MM.1S (cell line): ENCODE measurements at regions not wholly inside any gene's neighbourhood (a gene's known extent, or its start where the extent isn't known, plus 50 kb on each side); places are given as distances from the start of the nearest gene placed in this dataset.
A peak's percentile ranks its signal among the peaks of the same experiment; 100 is the strongest.

Experiments used
- DNase-seq: peaks from one replicate; pipeline ENCODE4 v3.0.0-alpha.2; 2015
- H2AFZ ChIP-seq: fragments of 300-600 bp; sonication (generic); 2 replicates; pipeline ENCODE4 v1.6.0; 2016; ENCODE audit warnings: antibody characterized with exemption, low read length
- H3F3A ChIP-seq: fragments of 300-600 bp; sonication (generic); 2 replicates; pipeline ENCODE4 v1.6.1; 2016; ENCODE audit warnings: mild to moderate bottlenecking, antibody characterized with exemption, low read length, moderate library complexity, mixed read lengths; ENCODE audit not compliant: insufficient read depth
- H3K27ac ChIP-seq: fragments of 300-600 bp; sonication (generic); 2 replicates; pipeline ENCODE4 v1.5.1; 2016; ENCODE audit warnings: mild to moderate bottlenecking, low read length
- H3K27me3 ChIP-seq: fragments of 300-600 bp; sonication (generic); replicated peaks from 2 replicates; pipeline ENCODE4 v1.6.0; 2016; ENCODE audit warnings: low read length; ENCODE audit not compliant: insufficient read depth
- H3K36me3 ChIP-seq: fragments of 300-600 bp; sonication (generic); replicated peaks from 2 replicates; pipeline ENCODE4 v1.6.1; 2016; ENCODE audit warnings: mild to moderate bottlenecking, low read length, mixed read lengths; ENCODE audit not compliant: insufficient read depth
- H3K4me1 ChIP-seq: fragments of 300-600 bp; sonication (generic); 2 replicates; pipeline ENCODE4 v1.6.1; 2016; ENCODE audit warnings: low read length, mixed read lengths
- H3K4me2 ChIP-seq: fragments of 300-600 bp; sonication (generic); 2 replicates; pipeline ENCODE4 v1.6.0; 2016; ENCODE audit warnings: low read depth, low read length
- H3K4me3 ChIP-seq: fragments of 300-600 bp; sonication (generic); 2 replicates; pipeline ENCODE4 v1.5.1; 2016; ENCODE audit warnings: low read length, mixed read lengths
- H3K79me2 ChIP-seq: fragments of 300-600 bp; sonication (generic); 2 replicates; pipeline ENCODE4 v1.6.1; 2016; ENCODE audit warnings: mixed run types, low read length, mixed read lengths
- H3K9ac ChIP-seq: fragments of 300-600 bp; sonication (generic); 2 replicates; pipeline ENCODE4 v1.6.1; 2016; ENCODE audit warnings: low read length, mixed read lengths
- H3K9me2 ChIP-seq: fragments of 300-600 bp; sonication (generic); replicated peaks from 2 replicates; pipeline ENCODE4 v1.6.1; 2016; ENCODE audit warnings: mild to moderate bottlenecking, low read length, mixed read lengths; ENCODE audit not compliant: insufficient read depth
- H3K9me3 ChIP-seq: fragments of 300-600 bp; sonication (generic); replicated peaks from 2 replicates; pipeline ENCODE4 v1.6.1; 2016; ENCODE audit warnings: mild to moderate bottlenecking, low read length, mixed read lengths; ENCODE audit not compliant: insufficient read depth
- H4K20me1 ChIP-seq: fragments of 300-600 bp; sonication (generic); 2 replicates; pipeline ENCODE4 v1.6.1; 2016; ENCODE audit warnings: mild to moderate bottlenecking, low read length, moderate library complexity, mixed read lengths; ENCODE audit not compliant: insufficient read depth
- CTCF ChIP-seq: fragments of 300-600 bp; sonication (generic); IDR thresholded peaks from 2 replicates; pipeline ENCODE4 v1.5.1; 2016; ENCODE audit warnings: antibody characterized with exemption, low read length, mixed read lengths
- EZH2 ChIP-seq: fragments of 300-600 bp; sonication (generic); optimal IDR thresholded peaks from 2 replicates; pipeline ENCODE3; 2017; ENCODE audit warnings: low read depth, mild to moderate bottlenecking, antibody characterized with exemption, low read length, mixed read lengths
- EZH2phosphoT487 ChIP-seq: fragments of 300-600 bp; sonication (generic); IDR thresholded peaks from 2 replicates; pipeline ENCODE4 v1.6.1; 2018; ENCODE audit warnings: antibody characterized with exemption, low read length

- H4K20me1 ChIP-seq: no peaks in the 10 kb centered on the region
- H3K27ac ChIP-seq: peak overlapping the region; percentile 67
- TF ChIP-seq EZH2 (no peak), CTCF (no peak), EZH2phosphoT487 (no peak)
- peak overlapping the region; percentile 35; the same call in 1 of the 2 replicates for H2AFZ ChIP-seq
- no peak overlapping the region for H3K4me3 ChIP-seq
- H3K36me3 ChIP-seq: no peaks in the 10 kb centered on the region
- H3K27me3 ChIP-seq: no peaks in the 10 kb centered on the region
- peak; percentile 84 for DNase-seq
- H3K9me3 ChIP-seq: no peaks in the 10 kb centered on the region
- peaks cover 4% of the 10 kb centered on the region; the same call in 1 of the 2 replicates for H3F3A ChIP-seq
- H3K4me1 ChIP-seq: peaks cover 23% of the 10 kb centered on the region
- no peaks in the 10 kb centered on the region for H3K9me2 ChIP-seq
- H3K4me2 ChIP-seq: peak overlapping the region; percentile 12
- no peaks in the 10 kb centered on the region for H3K79me2 ChIP-seq
- no peak overlapping the region for H3K9ac ChIP-seq
Observed at GRCh38 chr10:81679291-81679690, 195.7 kb upstream of the NRG3 start.

GRCh38 chr10:81680359-81680758, 194.6 kb upstream of the NRG3 start:
- Histone ChIP-seq H3K9me3 (no peaks in the 10 kb centered on the region), H3K4me3 (no peak overlapping the region), H4K20me1 (no peaks in the 10 kb centered on the region), H3K9me2 (no peaks in the 10 kb centered on the region), H3K27me3 (no peaks in the 10 kb centered on the region), H3K4me2 (no peak overlapping the region), H3F3A (peaks cover 4% of the 10 kb centered on the region; the same call in 1 of the 2 replicates), H2AFZ (no peak overlapping the region), H3K9ac (no peak overlapping the region), H3K27ac (no peak overlapping the region), H3K4me1 (peaks cover 23% of the 10 kb centered on the region), H3K79me2 (no peaks in the 10 kb centered on the region), H3K36me3 (no peaks in the 10 kb centered on the region)
- TF ChIP-seq CTCF (no peak), EZH2phosphoT487 (no peak), EZH2 (no peak)
- no peak for DNase-seq

- no peak overlapping the region for H3K9ac ChIP-seq
- DNase-seq: no peak
- H3K27me3 ChIP-seq: no peaks in the 10 kb centered on the region
- TF ChIP-seq EZH2phosphoT487 (no peak), EZH2 (no peak), CTCF (no peak)
- no peaks in the 10 kb centered on the region for H4K20me1 ChIP-seq
- no peaks in the 10 kb centered on the region for H3K9me2 ChIP-seq
- H3K4me3 ChIP-seq: no peak overlapping the region
- H3K27ac ChIP-seq: no peak overlapping the region
- no peak overlapping the region for H2AFZ ChIP-seq
- H3F3A ChIP-seq: no peaks in the 10 kb centered on the region
- H3K4me1 ChIP-seq: no peaks in the 10 kb centered on the region
- H3K79me2 ChIP-seq: no peaks in the 10 kb centered on the region
- no peak overlapping the region for H3K4me2 ChIP-seq
- H3K36me3 ChIP-seq: no peaks in the 10 kb centered on the region
- no peaks in the 10 kb centered on the region for H3K9me3 ChIP-seq
Observed at GRCh38 chr10:81688459-81688858, 186.5 kb upstream of the NRG3 start.
